Tibial nerve (tissue), 3 donors: ENCODE measurements at regions not wholly inside any gene's neighbourhood (a gene's known extent, or its start where the extent isn't known, plus 50 kb on each side); places are given as distances from the start of the nearest gene placed in this dataset.
"Not testable (repeated sequence)": the region's sequence is repeated elsewhere in the genome, so short reads cannot be mapped to it uniquely, and the experiment has no call there.

Experiments
- EP300 ChIP-seq, 2 donors: sonication (generic); formaldehyde crosslinking; IDR thresholded peaks; one replicate each; pipeline ENCODE4 v1.6.1; 2017; ENCODE audit warnings: antibody characterized with exemption in 2 of 2, mild to moderate bottlenecking in 1 of 2
- POLR2A ChIP-seq, 2 donors: fragments of 450-650 bp; IDR thresholded peaks; one replicate each; pipeline ENCODE4 v1.6.1; 2017; ENCODE audit warnings: antibody characterized with exemption in 2 of 2, mild to moderate bottlenecking in 2 of 2, moderate library complexity in 2 of 2

DNA sequence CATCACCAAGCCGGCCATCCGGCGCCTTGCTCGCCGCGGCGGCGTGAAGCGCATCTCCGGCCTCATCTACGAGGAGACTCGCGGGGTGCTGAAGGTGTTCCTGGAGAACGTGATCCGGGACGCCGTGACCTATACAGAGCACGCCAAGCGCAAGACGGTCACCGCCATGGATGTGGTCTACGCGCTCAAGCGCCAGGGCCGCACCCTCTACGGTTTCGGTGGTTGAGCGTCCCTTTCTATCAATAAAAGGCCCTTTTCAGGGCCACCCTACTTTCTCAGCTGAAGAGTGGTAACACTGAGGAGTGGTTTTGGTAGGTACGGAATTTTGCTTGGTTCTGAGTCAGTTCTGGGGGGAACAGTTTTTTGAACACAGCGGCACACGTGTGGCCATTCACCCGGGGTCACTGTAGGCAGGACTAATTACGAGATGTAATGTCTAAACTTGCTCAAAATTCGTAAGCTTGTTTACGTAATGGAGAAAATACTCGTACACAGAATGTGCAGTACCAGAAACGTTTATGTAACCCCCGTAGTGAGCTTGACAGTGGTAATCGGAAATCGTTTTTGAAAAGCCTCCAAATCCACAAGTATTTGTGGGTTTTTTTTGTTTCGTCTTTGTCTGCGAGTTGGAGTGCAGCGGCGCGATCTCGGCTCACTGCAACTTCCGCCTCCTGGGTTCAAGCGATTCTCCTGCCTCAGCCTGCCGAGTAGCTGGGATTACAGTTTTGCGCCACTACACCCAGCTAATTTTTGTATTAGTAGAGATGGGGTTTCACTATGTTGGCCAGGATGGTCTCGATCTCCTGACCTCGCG lies 87.8 kb downstream of the OR2B2 start:
- TF ChIP-seq POLR2A (IDR thresholded peaks at IDR 0.05), result not testable (repeated sequence)
- peak in 1 of 2 donors; percentile 41 for TF ChIP-seq EP300 (IDR thresholded peaks at IDR 0.05)
